Right lobe of liver (tissue), 6 donors: ENCODE measurements at regions not wholly inside any gene's neighbourhood (a gene's known extent, or its start where the extent isn't known, plus 50 kb on each side); places are given as distances from the start of the nearest gene placed in this dataset.
"Not testable (repeated sequence)": the region's sequence is repeated elsewhere in the genome, so short reads cannot be mapped to it uniquely, and the experiment has no call there.

Experiments
- ATAC-seq, 4 donors: fragments of 200-7000 bp; cut with Tn5 transposase; one replicate each; pipeline ENCODE4 v1.9.1; 2020; ENCODE audit warnings: mild to moderate bottlenecking in 4 of 4, moderate library complexity in 4 of 4
- DNase-seq, 3 donors: peaks; one replicate each; pipeline ENCODE4 v3.0.0-alpha.2; 2020
- H3K27ac ChIP-seq, 3 donors: fragments of 200-600 bp; one replicate each; pipeline ENCODE4 v1.8.0; 2022
- H3K27me3 ChIP-seq, 2 donors: fragments of 200-600 bp; one replicate each; pipeline ENCODE4 v1.8.0; 2022
- H3K36me3 ChIP-seq, 4 donors: fragments of 200-600 bp; sonication (generic) in 1 of 4; one replicate each; pipeline versions ENCODE4 v1.5.1 to v1.8.0; 2017 to 2022; ENCODE audit warnings: control low read depth in 1 of 4
- H3K4me1 ChIP-seq, 4 donors: fragments of 200-600 bp; sonication (generic) in 1 of 4; one replicate each; pipeline versions ENCODE4 v1.5.1 to v1.8.0; 2017 to 2022; ENCODE audit warnings: control low read depth in 1 of 4
- H3K4me3 ChIP-seq, 3 donors: fragments of 200-600 bp; one replicate each; pipeline ENCODE4 v1.8.0; 2022
- H3K9me3 ChIP-seq, 4 donors: fragments of 200-600 bp; sonication (generic) in 1 of 4; one replicate each; pipeline versions ENCODE4 v1.5.1 to v1.8.0; 2017 to 2022; ENCODE audit warnings: control low read depth in 1 of 4
- POLR2A ChIP-seq: fragments of 450-650 bp; IDR thresholded peaks from one replicate; pipeline ENCODE4 v1.6.1; 2017; ENCODE audit warnings: antibody characterized with exemption, mild to moderate bottlenecking
- WGBS: methylation state at CpG from one replicate; pipeline ENCODE4 v1.1.6; 2018; ENCODE audit warnings: low coverage, low lambda C conversion rate; ENCODE audit not compliant: insufficient coverage; ENCODE audit errors: missing lambda C conversion rate; 5-methylcytosine and 5-hydroxymethylcytosine counted together
- intact Hi-C, 2 donors: fragments of 100-400 bp; cut with DNase I; formaldehyde crosslinking; loops; one replicate each; pipeline versions ENCODE4 v1.11.2 to v1.14.1; 2022
- TF ChIP-seq, protein P1 (sequence below), 4 donors: fragments of 200-600 bp in 3 of 4; fragments of 450-650 bp in 1 of 4; IDR thresholded peaks; one replicate each; pipeline versions ENCODE4 v1.5.1 to v1.8.0; 2016 to 2022; ENCODE audit warnings: antibody characterized with exemption in 4 of 4, mild to moderate bottlenecking in 2 of 4
- donor health status: DM: no; HTN: yes; CAD: no.
- donor health status: DM: no; HTN: no; CAD: no.
- donor health status: DM: no; HTN: no; CAD: no.
- donor health status: DM: no; HTN: yes; CAD: no.
- donor health status: DM: no; HTN: yes; CAD: no.

DNA sequence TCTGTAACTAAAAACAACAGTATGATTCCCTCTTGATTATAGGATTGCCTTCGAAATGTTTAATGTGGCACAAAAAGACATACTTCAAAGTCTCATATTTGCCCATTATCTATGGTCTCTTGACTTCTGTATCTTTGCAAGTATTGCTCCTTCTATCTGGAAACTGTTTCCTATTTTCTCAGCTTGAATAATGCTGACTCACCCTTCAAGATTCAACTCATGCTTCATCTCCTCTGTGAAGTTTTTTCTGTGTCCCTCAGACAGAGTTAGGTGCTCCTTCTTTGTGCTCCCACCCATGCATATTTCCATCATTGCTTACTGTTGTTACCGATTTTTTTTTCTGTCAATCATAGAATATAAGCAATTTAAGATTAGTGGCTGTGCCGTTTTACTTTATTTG is 192.8 kb upstream of the ROBO1 start:
- intact Hi-C loops = no loop called here
- 38% methylated on average over 3 of the region's 3 CpGs for WGBS
- H3K9me3 ChIP-seq = no peaks in the 10 kb centered on the region
- TF ChIP-seq, protein P1, sequence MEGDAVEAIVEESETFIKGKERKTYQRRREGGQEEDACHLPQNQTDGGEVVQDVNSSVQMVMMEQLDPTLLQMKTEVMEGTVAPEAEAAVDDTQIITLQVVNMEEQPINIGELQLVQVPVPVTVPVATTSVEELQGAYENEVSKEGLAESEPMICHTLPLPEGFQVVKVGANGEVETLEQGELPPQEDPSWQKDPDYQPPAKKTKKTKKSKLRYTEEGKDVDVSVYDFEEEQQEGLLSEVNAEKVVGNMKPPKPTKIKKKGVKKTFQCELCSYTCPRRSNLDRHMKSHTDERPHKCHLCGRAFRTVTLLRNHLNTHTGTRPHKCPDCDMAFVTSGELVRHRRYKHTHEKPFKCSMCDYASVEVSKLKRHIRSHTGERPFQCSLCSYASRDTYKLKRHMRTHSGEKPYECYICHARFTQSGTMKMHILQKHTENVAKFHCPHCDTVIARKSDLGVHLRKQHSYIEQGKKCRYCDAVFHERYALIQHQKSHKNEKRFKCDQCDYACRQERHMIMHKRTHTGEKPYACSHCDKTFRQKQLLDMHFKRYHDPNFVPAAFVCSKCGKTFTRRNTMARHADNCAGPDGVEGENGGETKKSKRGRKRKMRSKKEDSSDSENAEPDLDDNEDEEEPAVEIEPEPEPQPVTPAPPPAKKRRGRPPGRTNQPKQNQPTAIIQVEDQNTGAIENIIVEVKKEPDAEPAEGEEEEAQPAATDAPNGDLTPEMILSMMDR (IDR thresholded peaks at IDR 0.05) = no peak
- no peak for TF ChIP-seq POLR2A
- H3K4me1 ChIP-seq = no peaks in the 10 kb centered on the region
- H3K27ac ChIP-seq = no peak overlapping the region
- no peak for ATAC-seq
- DNase-seq = no peak
- H3K4me3 ChIP-seq = no peak overlapping the region
- no peaks in the 10 kb centered on the region for H3K27me3 ChIP-seq
- no peaks in the 10 kb centered on the region for H3K36me3 ChIP-seq

DNA sequence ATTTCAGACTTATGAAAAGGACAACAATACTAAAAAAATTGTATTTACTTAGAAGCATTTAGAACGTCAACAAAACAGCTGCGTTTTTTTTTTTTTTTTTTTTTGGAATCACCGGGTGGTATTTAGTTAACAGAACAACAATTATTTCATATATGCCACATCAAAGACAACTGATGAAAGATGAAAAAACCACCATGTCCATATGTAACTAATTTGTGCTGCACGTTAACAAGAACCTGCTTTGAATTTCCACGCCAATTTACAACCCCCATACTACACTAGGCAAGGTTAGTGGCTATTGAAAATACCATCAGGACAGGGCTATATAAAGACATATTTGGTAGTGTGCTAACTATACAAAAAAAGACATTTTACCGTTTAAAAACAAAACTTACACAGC is 189.3 kb upstream of the ROBO1 start:
- H3K27me3 ChIP-seq = no peaks in the 10 kb centered on the region
- no peak overlapping the region for H3K27ac ChIP-seq
- no peak for ATAC-seq
- intact Hi-C loops = no loop called here
- no peaks in the 10 kb centered on the region for H3K4me1 ChIP-seq
- TF ChIP-seq, protein P1 (IDR thresholded peaks at IDR 0.05) = no peak
- TF ChIP-seq POLR2A = no peak
- H3K9me3 ChIP-seq = no peaks in the 10 kb centered on the region
- DNase-seq = no peak
- 50% methylated on average over 6 of the region's 6 CpGs for WGBS
- H3K4me3 ChIP-seq = no peak overlapping the region
- no peaks in the 10 kb centered on the region for H3K36me3 ChIP-seq

DNA sequence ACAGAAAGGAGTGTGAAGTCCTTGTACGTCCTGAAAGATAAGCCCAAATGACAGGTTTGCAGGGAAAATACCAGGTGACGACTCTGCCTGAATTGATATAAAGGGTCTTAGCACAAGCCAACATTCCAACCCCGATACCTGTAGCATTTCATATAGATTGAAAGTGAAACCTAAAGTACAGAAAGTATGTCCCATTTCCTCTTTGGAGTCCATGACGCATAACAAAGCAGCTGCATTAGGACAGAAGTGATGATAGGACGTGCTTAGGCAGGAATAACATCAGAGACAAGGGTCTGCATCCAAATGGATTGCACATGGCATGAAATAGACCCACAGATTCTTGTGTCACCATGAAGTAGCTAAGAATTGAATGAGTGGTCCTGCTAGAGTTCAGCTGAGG is 187.0 kb upstream of the ROBO1 start:
- Histone ChIP-seq H3K4me3 (no peak overlapping the region), H3K27me3 (no peaks in the 10 kb centered on the region), H3K4me1 (no peaks in the 10 kb centered on the region), H3K27ac (no peak overlapping the region), H3K36me3 (no peaks in the 10 kb centered on the region), H3K9me3 (no peaks in the 10 kb centered on the region)
- ATAC-seq (no peak), DNase-seq (no peak)
- WGBS = 34% methylated on average over 5 of the region's 5 CpGs
- TF ChIP-seq, protein P1 (IDR thresholded peaks at IDR 0.05) = no peak
- no peak for TF ChIP-seq POLR2A
- intact Hi-C loops = no loop called here

DNA sequence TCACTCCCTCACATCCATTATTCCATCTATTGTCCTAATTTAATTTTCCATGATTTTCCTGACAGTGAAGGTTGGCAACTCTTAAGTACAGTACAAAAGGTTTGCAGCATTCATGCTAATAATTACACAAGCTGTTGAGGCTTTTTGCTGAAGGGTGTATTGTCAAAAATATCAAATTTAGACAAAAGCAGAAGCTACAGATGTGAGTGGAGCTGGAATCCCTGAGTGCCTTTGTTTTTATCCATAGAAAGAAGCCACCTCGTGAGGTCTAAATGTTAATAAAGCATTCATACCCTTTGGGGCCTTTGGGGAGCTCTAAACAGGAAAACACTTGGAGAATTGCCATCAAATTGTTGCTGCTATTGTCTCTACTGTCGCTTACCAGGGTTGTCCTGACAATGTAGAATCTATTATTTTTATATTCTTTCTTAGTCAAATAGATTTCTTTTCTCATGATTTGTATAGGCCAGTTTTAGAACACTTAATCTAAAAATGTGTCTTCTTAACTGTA is 185.8 kb upstream of the ROBO1 start:
- intact Hi-C loops = no loop called here
- no peaks in the 10 kb centered on the region for H3K27me3 ChIP-seq
- H3K4me1 ChIP-seq = no peaks in the 10 kb centered on the region
- no peak for ATAC-seq
- no peaks in the 10 kb centered on the region for H3K36me3 ChIP-seq
- H3K27ac ChIP-seq = no peak overlapping the region
- no peak for DNase-seq
- no peak for TF ChIP-seq POLR2A
- TF ChIP-seq, protein P1 (IDR thresholded peaks at IDR 0.05) = no peak
- WGBS = 30% methylated on average over 2 of the region's 2 CpGs
- no peaks in the 10 kb centered on the region for H3K9me3 ChIP-seq
- no peak overlapping the region for H3K4me3 ChIP-seq

DNA sequence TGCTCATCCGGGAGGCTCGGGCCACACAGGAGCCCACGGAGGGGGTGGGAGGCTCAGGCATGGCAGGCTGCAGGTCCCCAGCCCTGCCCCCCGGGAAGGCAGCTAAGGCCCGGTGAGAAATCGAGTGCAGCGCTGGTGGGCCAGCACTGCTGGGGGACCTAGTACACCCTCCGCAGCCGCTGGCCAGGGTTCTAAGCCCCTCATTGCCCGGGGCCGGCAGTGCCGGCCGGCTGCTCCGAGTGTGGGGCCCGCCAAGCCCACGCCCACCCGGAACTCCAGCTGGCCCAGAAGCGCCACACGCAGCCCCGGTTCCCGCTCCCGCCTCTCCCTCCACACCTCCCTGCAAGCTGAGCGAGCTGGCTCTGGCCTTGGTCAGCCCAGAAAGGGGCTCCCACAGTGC is 183.6 kb upstream of the ROBO1 start:
- intact Hi-C loops, H3K36me3 ChIP-seq, ATAC-seq, H3K4me3 ChIP-seq, H3K27ac ChIP-seq, DNase-seq, H3K27me3 ChIP-seq, H3K4me1 ChIP-seq, H3K9me3 ChIP-seq: not testable (repeated sequence)
- no CpG with 5 or more reads among the region's 23 CpGs for WGBS
